Stimulated activated CD8-positive, alpha-beta memory T cell treated with anti-CD3 and anti-CD28 coated beads, Interleukin-4, amount 100 ng/mL, for 48 hours (primary cell): ENCODE measurements at regions not wholly inside any gene's neighbourhood (a gene's known extent, or its start where the extent isn't known, plus 50 kb on each side); places are given as distances from the start of the nearest gene placed in this dataset.

Source experiments
- DNase-seq: peaks from one replicate; pipeline ENCODE4 v3.0.0-alpha.2; 2020

- no peak for DNase-seq
Measured at GRCh38 chr2:64704161-64704560, 50.4 kb upstream of the SERTAD2 start.

DNA sequence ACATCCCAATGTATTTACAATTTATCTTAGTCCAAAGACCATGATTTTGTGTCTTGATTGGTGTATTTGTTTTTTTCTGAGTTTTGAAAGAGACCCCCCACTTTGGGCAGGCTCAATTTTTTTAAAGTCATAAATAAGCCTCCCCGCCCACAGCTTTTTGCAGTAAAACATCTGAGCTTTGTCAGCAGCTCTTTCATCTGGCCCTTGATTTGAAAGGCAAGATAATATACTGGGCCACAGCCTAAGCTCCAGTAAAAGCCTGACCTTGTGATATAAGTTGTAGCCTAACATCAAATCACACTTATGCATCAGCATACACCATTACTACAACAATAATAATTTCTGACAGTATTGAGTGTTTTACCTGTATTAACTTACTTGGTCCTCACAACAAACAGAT, 51.3 kb upstream of the SERTAD2 start:
- DNase-seq: no peak

GRCh38 chr2:64707276-64707675, 53.6 kb upstream of the SERTAD2 start:
- DNase-seq: no peak

DNA sequence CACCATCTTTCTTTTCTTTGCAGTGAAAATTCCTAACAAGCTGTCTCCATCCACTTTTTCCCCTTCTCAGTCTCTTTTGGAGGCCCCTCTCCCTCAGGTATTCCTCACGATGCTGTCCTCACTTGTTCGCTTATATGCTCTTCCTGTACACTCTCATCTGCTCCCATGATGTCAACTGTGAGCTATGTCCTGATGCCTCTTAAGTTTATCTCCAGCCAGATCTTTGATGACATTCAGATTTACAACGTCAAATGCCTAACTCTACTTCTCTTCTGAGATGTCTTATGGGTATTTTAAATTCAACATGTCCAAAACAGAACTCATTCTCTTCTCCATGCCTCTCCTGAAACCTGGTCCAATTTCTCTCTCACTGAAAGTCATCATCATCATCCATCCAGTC, 55.1 kb upstream of the SERTAD2 start:
- no peak for DNase-seq

DNA sequence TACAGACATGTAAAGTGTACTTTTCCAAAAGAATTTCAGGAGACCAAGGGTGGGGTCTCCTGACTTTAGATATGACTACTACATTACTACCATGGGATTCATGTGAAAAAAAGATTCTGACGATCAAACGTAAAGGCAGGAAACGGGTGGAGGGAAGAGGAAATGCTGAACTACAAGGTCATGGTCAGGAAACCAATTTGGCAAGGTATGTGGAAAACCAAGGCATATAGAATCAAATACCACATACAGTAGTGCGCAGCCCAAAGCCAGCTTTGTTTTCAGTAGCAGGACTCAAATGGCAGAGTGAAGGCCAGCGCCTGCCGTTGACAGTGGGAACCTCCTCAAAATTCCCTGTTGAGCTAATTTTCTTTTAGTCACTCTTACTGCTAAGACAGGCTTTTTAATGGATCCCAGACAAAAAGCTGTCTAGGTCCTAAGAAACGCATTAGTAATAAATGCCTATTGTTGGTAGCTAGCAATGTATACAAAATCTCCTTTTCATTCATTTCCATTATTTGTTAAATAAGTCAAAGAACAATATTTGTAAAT, 57.6 kb upstream of the SERTAD2 start:
- no peak for DNase-seq

DNA sequence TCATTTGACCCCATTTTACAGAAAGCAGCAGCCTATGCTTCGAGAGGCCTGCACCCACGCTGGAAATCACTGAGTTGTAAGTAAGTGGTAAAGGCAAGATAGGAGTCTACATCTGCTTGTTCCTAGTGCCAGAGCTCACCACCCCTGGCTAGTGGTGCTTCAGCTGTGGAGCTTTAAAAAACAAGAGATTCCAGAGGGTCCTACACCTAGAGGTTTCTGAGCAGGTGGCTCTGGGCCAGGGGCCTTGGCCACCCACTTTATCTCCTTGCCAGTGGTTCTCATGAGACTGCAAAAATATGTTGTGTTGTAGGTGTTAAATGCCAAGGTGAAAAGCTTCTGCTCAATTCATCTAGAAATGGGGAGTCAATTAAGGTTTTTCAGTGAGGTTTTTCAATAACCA, 60.0 kb upstream of the SERTAD2 start:
- DNase-seq: no peak

DNA sequence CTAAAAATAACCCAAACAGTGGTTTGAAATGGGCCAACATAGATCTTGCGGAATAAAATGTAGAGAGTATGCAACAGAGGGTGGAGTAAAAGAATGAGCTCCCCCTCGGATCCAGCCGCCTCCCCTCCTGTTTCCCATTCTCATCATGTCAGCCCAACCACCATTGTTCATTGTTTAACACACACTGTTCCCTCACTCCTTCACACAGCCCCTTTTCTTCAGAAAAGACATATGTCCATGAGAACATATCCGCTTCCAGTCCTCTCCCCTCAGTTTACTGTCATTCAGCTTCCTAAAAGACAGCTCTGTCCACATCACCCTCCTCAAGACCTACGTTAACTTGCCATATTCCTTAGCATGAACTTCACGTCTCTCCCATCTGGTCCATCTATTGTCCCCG, 62.9 kb upstream of the SERTAD2 start:
- no peak for DNase-seq

GRCh38 chr2:64718250-64718885, 64.7 kb upstream of the SERTAD2 start:
- DNase-seq: no peak

DNA sequence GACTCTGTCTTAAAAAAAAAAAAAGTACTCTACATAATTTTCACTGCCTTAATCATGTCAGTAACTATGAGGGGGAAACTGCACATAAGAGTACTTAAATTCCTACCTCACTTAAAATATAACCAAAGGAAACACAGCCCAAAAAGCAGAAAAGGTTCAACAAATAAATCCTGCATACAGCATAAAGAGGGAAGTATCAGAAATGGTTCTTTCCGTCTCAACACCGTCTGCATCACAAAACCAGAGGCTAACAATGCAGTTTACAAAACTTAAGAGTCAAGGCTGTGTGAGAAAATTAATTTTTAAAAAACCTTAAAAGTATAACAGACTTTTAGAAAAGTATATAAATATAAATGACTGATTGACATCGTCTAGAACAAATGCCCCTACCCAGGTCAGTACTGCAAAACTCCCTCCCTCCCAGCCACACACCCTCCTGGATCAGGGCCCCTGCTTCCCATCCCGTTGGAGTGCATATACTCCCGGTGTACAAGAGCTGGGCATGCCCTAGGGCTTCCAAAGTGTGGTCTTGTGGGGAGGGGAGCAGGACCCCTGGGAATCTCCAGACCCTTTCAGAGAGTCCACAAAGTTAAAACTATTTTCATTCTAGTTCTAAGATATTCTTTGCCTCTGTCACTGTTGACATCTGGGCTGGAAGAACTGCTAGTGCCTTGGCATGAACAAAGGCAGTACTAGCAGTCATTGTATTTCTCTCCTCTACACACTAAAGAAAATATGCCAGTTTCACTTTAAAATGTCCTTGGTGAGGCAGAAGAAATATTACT, 67.0 kb upstream of the SERTAD2 start:
- DNase-seq: no peak

DNA sequence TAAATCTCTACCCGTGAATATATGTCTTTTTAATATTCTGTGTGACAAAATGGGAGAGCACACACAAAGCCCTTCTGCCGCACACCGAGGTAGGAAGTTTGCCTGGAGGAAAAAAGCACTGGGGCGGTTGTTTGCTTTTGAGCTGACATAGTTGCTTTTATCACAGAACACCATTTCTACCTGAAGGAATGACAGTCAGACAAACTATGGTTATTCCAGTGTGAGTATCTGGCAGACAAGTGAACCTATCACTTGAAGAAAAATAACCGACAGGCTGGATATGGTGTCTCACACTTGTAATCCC, 67.6 kb upstream of the SERTAD2 start:
- DNase-seq: no peak

- DNase-seq: no peak
Measured at GRCh38 chr2:64722291-64723044, 68.8 kb upstream of the SERTAD2 start.

DNA sequence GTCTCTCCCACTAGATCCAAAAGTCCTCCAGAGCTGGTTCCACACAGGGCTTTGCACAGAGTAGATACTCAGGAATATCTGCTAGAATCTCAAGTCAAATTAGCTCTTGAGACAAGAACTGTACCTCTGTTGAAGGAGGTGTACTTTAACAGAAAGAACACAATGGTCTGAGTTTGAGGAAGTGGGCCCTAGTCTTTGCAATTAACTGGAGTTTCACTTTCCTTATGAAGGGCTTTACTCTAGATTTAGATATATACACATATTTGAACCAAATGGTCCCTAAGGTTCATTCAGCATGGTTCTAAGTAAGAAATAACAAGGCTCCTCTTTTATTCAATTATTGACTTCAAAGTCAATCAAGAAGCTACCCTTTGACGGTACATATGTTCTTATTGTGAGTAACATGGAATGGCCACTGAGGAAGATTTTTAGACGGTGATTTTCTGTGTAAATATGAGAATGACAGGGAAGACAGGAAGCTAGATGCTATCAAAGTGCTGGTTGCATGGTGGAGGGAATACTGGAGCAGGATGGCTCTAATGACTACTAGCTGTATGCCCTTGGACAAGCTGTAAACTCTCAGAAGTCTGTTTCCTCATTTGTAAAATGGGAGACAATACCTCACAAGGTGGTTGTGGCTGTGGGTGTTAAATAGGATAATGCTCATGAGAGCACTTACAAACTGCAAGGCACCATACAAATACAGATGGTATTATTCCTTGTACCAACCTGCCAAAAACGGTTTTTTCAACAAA, 73.5 kb upstream of the SERTAD2 start:
- no peak for DNase-seq

DNA sequence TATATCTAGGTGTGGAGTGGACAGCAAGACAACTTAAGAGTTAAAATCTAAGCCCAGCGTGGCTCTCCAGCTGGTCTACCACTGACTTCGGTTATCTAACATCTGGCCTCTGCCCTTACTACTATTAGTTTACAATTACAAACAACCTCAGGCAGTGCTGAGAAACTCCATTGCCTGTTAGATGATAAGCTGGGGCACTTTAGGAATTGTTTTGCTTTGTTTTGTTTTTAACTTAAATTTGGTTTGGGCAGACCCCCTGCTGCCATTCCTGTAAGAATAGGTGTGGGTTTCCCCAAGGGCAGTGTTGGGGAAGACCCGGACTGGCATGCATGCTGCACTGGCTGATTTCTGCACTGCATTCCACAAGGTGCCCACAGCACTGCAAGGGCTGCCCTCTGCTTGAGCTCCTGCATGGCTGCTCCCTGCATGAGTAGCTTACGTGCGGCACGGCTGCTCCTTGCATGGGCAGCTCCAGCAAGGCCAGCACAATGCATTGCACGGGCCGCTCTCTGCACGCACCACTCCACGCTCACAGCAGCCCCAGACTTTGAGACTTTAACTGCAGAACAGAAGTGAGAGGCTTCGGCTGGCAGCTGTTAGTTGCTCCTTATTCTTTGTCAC, 74.2 kb upstream of the SERTAD2 start:
- no peak for DNase-seq

- DNase-seq: peak; percentile 52
Measured at GRCh38 chr2:64730551-64731262, 77.0 kb upstream of the SERTAD2 start.

- no peak for DNase-seq
Measured at GRCh38 chr2:64731263-64731643, 77.5 kb upstream of the SERTAD2 start.

- DNase-seq: no peak
Measured at GRCh38 chr2:64731746-64732145, 78.0 kb upstream of the SERTAD2 start.

GRCh38 chr2:64732146-64732545, 78.4 kb upstream of the SERTAD2 start:
- no peak for DNase-seq

DNA sequence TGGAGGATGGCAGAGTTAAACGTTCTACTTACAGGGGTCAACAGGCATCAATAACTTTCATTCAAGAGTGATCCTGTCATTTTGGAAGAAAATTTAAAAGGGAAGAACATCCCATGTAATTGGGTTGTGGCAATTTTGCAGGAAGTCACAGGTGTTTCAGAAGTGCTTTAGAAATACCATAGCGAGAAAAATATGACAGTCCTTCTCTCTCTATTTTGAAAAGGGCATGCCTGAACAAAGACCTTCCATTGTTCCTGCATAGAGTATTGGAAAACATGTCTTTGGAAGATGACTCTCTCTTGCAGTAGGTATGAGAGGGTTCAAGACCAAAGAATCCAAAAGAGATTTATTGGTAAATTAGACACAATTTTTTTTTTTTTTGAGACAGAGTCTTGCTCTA, 81.8 kb upstream of the SERTAD2 start:
- DNase-seq: no peak

DNA sequence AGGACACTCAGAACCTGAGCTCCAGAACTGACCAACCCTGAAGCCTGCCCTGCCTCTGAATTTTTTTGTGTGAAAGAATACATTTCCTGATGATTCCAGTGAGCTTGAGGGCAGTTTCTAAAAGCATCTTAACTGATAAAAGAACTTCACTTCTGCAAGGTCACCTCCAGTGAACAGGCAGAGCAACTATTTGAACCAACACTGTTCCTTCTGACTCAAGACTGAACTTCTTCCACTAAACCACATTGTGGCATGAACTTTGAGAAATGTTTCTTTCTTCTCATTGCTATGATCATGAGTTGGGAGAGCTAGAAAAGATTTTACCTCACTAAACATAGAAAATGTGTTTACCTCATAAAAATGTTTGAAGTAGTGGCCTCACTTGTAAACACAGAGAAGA, 83.8 kb upstream of the SERTAD2 start:
- DNase-seq: no peak

DNA sequence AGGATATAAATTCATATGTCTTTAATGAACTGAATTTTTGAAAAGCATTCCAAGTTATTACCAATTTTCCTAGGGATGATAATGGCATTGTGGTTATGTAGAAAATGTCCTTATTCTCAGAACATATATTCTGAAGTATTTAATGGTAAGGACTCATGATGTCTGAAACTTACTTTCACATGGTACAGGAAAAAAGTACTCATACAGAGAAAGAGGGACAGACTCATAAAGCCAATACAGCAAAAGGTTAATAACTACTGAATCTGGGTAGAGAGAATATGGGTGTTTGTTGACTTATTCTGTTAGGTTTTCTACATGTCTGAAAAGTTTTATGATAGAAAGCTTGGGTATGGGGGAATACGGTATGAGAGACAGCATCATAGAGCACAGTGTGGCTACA, 84.3 kb upstream of the SERTAD2 start:
- DNase-seq: no peak

DNA sequence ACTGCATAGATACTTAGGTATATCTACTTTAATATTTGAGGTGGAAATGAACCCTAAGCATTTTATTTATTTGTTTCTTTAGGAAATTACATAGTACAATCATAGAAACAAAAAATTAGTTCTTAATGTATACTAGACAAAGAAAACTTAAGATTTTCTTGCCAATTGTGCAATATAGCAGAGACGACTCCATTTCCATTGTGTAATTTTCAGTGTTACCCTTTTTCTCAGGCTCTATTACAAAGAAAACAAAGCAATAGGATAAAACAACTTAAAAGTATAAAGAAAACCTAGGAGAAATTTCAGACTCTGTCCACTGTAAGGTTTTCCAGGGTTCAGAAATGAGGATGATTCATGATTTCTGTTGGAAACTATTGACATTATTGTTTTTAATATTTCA, 89.0 kb upstream of the SERTAD2 start:
- DNase-seq: no peak

- no peak for DNase-seq
Measured at GRCh38 chr2:64743739-64744330, 90.1 kb upstream of the SERTAD2 start.
